ENCODE measurements at regions not wholly inside any gene's neighbourhood (a gene's known extent, or its start where the extent isn't known, plus 50 kb on each side); places are given as distances from the start of the nearest gene placed in this dataset.
"Not testable (repeated sequence)": the region's sequence is repeated elsewhere in the genome, so short reads cannot be mapped to it uniquely, and the experiment has no call there.

DNA sequence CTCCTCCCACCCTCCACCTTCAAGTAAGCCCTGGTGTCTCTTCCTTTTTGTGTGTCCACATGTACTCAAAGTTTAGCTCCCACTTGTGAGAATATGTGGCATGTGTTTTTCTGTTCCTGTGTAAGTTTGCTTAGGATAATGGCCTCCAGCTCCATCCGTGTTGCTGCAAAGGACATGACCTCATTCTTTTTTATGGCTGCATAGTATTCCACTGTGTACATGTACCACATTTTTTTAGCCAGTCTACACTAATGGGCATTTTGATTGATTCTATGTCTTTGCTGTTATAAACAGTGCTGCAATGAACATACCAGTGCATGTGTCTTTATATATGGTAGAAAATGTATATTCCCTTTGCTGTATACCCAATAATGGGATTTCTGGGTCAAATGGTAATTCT lies 710.9 kb downstream of the CCSER2 start:
- no peak for DNase-seq

DNA sequence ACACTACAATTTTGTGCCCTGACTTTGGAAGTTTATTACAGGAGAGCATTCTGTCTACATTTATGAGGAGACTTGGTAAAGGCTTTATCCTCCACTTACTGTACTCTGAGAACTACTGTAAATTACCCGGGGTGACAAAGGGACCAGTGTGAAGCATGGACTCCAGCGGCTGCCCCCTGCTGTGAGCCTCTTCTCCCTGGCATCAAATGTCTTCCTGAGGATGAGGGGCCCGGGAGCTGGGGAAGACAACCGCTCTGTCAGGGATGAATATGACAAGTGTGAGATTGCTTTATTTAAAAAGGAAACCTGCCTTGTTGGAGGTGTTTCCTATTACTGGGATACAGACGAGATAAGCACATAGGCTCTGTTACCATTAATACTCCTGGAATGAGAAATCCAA lies 714.8 kb downstream of the CCSER2 start:
- no peak for DNase-seq

DNA sequence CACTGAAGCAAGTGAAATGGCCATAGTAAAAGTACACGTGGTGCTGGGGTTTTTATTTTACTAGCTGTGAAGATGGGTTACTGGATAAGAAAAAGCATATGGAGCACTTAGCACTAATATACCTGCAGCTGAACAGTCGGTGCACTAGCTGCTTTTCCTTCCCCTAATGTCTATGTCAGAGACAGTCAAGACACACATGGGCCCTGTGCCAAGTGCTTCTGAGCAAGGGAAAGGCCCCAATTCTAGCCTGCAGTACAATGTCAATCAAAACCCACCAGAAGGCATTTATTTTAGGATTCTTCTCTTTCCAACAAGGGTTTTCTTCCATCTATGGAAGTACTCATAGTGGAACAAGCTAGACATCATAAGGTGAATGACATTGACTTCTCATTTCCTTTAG lies 716.7 kb downstream of the CCSER2 start:
- no peak for DNase-seq

DNA sequence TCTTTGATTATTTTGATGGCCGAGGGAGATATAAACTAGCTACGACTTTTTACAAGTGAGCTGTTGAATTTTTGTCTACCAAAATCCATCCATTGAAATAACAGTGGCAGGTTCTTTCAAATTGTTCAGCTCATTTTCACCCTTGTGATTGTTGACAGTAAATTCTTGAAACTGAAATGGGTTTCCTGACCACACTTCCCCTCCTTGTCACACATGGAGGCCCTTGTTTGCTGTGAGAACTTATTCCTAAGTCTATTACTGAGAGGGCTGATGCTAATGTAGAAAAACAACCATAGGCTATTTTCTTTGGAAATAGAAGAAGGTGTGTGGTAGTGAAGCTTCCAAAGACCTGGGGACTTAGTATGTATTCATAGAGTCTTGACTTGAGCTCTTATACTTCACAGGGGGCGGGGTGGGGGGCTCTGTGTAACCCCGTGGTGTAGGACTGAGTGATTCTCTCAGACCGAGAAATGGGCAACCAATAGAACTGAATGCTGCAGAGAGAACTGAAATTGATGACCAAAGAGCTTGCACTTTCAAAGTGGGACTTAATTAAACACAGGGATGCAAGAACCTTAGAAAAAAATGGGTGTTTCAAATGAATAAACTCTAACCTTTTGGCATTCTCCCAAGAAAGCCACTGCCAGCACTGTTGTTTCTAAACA lies 718.9 kb downstream of the CCSER2 start:
- no peak for DNase-seq

DNA sequence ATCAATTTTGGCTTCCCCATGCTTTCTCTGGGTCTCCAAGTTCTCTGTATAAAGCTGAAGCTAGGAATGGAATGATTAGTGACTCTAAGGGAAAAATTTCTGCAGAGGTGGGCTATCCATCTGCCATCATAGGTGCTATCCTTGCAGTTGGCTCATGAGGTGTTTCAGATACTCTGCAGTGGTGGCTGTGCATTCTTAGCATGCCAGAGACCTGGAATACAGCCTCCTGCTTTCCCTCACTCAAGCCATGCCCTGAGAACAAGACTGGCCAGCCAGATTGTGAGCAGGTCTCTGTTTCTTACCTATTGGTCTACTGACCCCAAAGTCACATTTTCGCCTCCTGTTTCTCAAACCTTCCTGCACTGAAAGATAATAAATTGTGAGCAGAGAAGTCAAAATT lies 719.6 kb downstream of the CCSER2 start:
- DNase-seq = peak; percentile 61

DNA sequence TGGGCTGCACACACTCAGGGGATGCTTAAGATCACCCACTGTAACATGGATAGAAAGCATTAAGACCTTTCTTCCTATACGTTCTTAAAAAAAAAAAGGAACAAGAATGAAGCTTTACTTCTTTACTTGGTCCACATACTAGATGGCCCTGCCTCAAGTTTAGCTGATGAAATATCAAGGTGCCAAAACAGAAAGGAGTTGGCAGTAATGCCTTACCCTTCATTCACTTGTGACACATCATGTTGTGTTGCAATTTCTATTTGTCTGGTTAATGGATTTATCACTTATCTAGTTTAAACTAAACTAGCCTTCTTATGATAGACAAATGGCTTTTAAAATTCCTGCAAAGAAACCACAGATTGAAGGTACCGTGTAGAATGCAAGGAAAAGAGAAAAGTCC lies 720.3 kb downstream of the CCSER2 start:
- no peak for DNase-seq

DNA sequence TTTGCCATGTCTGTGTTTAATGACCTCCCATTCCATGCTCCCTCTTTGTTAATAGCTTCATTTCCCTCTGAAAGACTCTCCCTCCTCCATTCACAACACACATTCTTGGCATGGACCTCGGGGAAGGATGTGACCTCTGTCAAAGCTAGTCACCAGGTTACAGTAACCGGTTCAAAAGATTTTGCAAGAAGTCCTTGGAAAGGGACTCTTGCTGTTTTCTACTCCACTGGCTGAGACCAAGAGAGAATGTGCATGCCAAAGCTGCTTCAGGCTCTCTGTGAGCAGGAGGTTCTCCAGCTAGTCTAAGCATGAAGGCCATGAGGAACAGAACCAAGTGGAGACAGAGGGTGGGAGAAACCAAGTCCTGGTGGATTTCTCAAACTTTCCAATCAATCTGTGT lies 732.6 kb downstream of the CCSER2 start:
- DNase-seq = no peak

DNA sequence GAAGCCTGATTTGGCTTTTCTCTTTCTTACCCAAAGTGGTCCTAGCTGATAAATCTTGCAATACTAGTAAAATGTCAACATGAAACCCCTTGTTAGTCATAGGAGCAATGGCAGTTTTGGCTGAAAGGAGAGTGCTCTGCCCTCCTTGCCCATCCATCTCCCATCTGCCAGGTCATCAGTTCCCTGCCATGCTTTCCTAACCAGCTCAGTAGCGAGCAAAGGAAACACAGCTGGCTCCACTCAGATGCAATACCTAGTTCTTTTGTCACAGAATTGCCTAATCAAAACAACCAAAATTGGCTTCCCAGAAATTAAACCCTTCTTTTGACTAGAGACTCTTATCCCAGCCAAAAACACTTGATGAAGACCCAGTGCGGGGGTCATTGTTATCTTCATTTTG lies 733.0 kb downstream of the CCSER2 start:
- no peak for DNase-seq

DNA sequence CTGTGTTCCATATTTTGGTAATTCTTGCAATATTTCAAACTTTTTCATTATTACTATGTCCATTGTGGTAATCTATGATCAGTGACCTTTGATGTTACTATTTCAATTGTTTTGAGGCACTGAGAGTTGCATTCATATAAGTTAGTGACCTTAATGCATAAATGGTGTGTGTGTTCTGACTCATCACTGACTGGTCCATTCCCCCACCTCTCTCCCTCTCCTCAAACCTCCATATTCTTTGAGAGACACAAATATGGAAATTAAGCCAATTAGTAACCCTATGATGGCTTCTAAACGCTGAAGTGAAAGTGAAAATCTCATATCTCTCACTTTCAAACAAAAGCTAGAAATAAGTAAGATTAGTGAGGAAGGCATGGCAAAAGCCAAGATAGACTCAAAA lies 739.6 kb downstream of the CCSER2 start:
- DNase-seq = no peak

DNA sequence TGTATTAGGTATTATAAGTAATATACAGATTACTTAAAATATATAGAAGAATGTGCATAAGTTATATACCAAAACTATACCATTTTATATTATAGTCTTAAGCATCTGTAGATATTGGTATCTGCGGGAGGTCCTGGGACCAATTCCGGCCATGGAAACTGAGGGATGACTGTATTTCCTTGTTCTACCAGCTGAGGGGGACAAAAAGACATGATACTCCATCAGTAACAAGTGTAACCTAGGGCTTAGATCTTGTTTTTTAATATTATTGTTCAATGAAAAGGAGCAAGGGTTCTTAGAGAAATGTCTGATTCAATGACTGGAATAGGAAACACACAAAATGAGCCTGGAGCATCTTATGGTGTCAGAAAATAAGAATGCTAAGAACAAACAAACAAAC lies 752.5 kb downstream of the CCSER2 start:
- DNase-seq = no peak

DNA sequence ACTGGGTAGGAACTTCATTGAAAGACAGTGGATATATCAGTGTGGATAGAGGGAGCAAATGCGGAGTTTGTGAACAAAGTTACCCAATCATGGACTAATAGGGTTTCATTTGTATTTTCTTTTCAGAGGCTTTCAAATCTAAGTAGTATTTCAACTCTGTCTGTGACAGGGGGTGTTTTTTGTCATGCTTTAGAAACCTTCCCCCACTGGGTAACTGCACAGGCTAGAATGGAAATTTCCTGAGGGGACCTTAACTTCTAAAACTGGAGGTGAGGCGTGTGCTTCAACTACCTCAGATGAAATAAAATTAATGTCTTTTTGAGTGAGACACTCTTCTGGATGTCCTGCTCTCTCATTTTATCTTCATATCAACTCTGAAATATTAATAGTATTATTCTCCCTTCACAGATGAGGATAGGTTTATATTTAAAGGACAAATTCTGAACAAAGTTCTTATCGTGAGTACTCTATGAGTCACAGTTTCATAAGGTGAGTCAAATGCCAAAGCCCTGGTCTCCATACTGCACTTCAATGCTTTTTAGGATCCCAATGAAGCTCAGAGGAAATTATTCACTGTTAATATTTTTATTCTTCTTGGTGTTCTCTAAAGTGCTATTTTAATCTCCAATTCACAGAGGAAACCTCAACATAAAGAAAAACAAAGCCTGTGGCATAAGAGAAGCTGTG lies 770.6 kb downstream of the CCSER2 start:
- DNase-seq = no peak

DNA sequence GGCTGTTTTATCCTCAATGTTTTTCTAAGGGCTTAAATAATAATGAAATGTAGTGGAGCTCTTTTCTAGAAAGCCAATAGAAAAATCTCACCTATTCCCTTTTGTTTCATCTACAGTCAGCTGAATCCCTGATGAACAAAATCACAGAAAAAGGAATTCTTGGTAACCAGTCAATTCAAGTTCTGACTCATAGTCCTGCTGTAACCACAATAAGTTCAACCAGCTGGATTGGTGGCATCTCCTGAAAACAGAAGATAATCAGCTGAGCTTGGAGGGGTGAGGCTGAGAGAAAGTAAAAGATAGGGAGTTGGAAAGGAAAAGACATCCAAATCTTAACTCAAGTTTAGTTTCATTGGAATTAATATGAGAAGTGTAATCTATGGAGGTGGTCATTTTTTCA lies 772.1 kb downstream of the CCSER2 start:
- no peak for DNase-seq

DNA sequence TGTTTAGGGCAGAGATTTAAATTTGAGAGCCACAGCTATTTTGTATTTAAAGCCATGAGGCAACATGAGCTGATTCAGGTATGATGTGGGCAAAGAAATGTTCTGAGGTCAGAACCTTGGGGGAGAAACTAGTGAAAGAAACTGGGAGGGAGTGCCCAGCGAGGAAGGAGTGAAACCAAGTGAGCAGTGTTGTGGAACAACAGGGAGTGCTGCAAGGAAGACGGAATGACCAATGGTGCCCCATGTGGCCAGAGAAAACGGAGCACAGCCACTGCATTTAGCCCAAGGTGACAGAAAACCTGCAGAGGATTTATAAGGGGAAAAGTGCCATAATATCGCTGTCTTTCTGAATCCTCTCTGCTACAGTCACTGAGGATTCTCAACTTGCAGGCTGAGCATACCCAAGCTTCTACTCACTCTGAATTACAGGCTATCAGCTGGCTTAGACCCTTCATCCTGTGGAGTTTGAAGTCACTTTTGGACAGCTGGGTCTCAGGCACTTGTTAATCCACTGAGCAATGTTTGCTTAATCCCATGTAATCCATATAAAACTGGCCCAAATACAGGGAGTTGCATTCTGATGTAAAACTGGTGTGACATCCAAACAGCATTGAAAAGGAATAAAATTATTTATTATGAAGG lies 777.3 kb downstream of the CCSER2 start:
- DNase-seq = peak; percentile 65

DNA sequence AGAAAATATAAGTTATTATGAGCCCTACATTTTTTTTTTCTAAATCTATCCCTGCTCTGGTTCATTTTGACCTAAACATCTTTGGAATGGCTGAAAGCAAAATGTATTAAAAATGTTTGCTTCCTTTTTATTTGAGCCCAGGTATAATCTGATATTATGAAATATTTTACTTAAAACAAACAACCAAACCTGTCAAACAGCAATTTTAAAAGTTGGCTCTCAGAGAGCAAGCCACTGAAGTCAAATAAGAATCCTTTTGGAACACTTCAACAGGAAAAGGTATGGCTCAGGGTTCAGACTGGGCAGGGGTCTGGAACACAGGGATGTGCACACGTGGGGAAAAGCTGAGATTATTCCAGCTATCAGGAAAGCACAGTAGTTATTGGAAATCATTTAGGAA lies 782.9 kb downstream of the CCSER2 start:
- DNase-seq = no peak

DNA sequence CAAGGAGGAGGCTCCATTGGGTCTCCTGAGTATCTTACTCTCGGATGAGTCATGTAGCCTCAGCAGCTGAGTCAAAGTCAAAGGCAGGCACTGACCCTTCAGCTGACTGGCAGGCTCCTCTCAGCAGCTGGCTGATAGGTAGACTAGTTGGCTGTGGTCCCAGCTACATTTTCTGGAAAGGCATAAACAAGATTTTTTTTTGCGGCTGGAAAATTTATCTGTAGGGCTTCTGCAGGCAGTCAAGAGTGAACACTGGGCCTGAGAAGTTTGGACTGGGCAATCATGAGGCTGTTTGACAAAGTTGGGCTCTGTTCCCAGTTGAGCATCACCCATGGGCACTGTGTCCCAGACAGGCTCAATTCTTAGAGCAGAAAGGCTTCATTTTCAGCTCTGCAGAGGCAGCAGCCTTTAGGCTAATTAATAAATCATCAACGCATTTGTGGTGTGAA lies 796.2 kb downstream of the CCSER2 start:
- peak; percentile 11 for DNase-seq

DNA sequence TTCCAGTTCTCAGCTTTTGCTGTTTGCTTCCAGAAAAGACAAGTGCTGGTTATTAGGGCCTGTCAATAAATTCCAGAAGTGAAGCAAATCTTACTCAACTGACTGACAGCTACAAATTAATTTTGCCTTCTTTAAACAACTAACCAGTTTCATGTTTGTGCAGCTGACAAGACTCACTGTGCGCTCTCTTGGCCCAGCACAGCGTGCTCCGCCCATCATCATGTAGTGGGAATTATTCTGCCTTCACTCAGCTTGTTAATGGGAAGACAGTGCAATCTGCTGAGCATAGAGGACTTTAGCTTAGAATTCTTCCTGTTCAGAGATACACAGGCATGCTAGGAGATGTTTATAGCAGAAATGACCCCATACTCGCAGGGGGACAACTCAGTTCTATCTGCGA lies 808.9 kb downstream of the CCSER2 start:
- no peak for DNase-seq

DNA sequence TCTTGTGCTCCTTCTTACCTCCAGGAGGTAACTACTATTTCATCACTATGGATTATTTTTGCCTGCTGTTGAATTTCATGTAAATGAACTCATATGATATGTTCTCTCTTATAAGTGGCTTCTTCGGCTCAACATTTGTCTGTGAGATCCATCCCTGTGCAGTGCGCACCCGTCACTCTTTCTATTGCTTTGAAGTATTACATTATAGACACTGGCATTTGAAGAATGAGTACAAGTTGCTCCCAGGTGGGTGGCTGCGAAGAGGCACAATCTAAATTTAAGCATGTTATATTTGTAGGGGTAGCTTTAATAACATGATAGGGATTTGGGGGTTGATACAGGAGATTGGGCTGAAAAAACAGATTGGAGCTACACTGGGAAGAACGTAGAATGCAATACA lies 809.7 kb downstream of the CCSER2 start:
- DNase-seq = no peak

DNA sequence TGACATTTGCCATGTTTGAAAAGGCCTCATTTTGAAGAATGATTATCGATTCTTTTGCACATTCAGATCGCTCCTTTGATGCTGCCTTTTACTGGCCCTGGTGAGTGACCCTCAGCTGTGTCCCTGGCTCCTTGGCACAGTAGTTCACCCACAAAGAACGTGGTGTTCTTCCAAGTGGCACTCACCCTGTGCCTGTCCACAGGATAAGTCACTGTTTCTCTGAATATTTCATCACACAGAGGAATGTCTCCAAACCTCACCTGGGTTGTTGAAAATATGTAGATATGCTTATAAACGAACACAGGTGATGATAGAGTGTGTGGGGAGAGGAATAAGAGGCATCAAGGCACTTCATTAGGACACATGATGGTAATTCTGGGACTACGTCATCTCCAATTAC lies 810.7 kb downstream of the CCSER2 start:
- DNase-seq = no peak

DNA sequence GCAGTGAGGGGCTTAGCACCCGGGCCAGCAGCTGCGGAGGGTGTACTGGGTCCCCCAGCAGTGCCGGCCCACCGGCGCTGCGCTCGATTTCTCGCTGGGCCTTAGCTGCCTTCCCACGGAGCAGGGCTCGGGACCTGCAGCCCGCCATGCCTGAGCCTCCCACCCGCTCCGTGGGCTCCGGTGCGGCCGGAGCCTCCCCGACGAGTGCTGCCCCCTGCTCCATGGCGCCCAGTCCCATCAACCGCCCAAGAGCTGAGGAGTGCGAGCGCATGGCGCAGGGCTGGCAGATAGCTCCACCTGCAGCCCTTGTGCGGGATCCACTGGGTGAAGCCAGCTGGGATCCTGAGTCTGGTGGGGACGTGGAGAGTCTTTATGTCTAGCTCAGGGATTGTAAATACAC lies 813.1 kb downstream of the CCSER2 start:
- not testable (repeated sequence) for DNase-seq

DNA sequence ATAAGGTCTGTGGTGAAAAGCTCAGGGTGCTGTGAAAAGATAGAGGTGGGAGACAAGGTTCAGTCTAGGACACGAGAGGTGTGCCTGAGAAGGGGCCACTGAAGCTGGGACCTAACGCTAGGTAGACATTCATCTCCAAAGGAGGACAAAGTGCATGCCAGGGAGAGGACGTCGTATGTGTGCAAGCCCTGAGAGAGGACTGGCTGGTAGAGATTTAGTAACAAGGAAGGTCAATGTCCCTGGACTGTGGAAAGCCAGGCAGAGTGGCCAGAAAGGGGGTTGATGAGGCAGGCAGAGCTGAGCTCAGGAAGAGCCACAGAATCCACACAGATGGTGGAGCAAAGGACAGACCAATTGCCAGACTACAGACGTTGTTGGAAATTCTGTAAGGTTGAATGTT lies 817.6 kb downstream of the CCSER2 start:
- no peak for DNase-seq

DNA sequence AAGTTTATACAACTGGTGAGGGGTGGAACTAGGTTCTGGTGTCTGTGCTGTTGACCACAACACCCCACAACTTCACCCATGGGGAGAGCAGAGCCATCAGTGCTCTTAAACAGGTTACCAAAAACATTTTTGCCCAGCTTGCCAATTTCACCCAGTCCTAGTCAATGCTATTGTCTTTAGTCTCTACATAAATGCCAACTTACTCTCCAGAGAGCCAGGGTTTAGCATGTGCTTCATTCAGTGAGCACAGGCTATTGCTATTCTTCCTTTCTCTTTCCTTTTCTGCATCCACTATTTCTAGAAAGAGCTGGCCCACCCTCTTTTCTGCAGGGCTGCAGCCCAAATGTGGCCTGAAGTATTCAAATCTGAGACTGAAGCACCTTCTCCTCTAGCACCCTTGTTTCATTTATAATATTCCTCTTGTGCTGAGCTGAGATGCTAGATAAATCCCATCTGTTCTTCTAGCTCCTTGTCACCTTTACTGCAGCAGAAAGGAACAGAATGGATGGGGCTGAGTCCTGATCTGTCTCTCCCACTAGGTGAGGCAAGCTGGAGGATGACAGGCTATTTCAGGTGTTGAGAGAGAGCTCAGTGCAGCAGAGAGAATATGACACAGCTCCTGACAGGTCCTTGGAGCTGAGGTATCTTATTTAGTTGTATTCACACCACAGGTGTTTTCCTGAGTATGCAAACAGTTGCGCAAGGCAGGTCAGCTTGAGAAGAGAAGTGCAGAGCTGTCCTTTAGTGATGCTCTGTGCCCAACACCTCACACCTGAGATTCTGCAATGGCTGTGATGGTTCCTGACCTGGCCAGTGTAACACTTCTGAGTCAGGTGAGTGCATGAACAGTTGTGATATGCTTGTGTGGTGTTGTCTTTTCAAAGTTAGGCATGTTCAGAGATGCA lies 819.2 kb downstream of the CCSER2 start:
- no peak for DNase-seq

DNA sequence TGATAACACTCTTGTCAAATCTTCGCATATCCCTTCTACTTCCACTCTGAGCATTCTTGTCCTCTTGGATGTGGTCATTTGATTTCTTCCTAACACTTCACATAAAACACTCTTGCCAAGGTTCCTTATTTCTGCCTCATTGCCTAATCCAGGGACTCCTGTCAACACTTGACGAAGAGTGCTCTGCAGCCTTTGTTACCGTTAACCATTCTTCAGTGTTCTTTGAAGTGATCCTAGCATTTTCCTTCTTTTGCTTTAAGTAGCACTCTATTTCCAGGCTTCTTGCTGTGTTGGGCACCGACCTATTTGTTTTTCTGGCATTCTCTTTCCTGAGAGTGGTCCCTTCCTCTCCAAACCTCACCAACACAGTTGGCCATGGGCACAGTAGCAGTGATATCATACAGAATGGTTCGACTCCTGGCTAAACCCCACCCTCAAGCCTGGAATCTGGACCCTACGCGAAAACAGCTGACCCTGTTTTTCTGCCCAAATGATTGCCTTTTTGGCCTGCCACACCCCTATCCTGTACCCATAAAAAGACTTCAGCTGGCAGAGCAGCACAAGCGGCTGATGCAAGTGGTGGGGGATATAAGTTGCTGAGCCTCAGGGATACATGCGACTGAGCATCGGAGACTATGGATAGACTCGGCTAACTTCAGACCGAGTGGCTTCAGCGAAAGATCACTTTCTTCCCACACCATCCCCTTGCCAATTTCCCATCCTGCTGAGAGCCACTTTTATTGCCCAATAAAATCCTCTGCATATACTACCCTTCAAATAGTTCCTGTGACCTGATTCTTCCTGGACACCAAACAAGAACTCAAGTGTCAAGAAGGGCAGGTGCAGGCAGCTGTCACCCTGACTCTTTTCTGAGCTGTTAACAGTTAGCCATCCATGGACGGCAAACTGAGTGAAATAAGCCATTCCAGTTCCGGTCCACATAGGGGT lies 820.6 kb downstream of the CCSER2 start:
- DNase-seq = no peak
